ENCODE measurements at regions not wholly inside any gene's neighbourhood (a gene's known extent, or its start where the extent isn't known, plus 50 kb on each side); places are given as distances from the start of the nearest gene placed in this dataset.

- H3K27me3 ChIP-seq (ENCODE audit: control insufficient read depth, insufficient read depth, low read length) = no peaks in the 10 kb centered on the region
- H3K36me3 ChIP-seq (ENCODE audit: control insufficient read depth, insufficient read depth, low read length) = no peaks in the 10 kb centered on the region
- no peak for DNase-seq (ENCODE audit: low read depth in 2 of 2)
- no peak overlapping the region for H3K4me2 ChIP-seq (ENCODE audit: extremely low read depth, insufficient read depth, low read length)
- no peaks in the 10 kb centered on the region for H3K79me2 ChIP-seq (ENCODE audit: control insufficient read depth, insufficient read depth, low read length)
- no peaks in the 10 kb centered on the region for H3K4me1 ChIP-seq (ENCODE audit: control insufficient read depth, extremely low read depth, insufficient read depth, low read length)
- H3K27ac ChIP-seq (ENCODE audit: insufficient read depth, low read length) = no peak overlapping the region
- H4K20me1 ChIP-seq (ENCODE audit: control insufficient read depth, extremely low read depth, insufficient read depth, low read length) = no peaks in the 10 kb centered on the region
- H2AFZ ChIP-seq (ENCODE audit: low read length) = no peak overlapping the region
- TF ChIP-seq, protein P1, sequence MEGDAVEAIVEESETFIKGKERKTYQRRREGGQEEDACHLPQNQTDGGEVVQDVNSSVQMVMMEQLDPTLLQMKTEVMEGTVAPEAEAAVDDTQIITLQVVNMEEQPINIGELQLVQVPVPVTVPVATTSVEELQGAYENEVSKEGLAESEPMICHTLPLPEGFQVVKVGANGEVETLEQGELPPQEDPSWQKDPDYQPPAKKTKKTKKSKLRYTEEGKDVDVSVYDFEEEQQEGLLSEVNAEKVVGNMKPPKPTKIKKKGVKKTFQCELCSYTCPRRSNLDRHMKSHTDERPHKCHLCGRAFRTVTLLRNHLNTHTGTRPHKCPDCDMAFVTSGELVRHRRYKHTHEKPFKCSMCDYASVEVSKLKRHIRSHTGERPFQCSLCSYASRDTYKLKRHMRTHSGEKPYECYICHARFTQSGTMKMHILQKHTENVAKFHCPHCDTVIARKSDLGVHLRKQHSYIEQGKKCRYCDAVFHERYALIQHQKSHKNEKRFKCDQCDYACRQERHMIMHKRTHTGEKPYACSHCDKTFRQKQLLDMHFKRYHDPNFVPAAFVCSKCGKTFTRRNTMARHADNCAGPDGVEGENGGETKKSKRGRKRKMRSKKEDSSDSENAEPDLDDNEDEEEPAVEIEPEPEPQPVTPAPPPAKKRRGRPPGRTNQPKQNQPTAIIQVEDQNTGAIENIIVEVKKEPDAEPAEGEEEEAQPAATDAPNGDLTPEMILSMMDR (conservative IDR thresholded peaks at IDR 0.05 in 1 of 2, IDR thresholded peaks at IDR 0.05 in 1 of 2; ENCODE audit: low read depth in 1 of 2, low read length in 2 of 2) = no peak
- no peak for TF ChIP-seq EZH2 (IDR thresholded peaks at IDR 0.05; ENCODE audit: low read length, missing control alignments)
- no peaks in the 10 kb centered on the region for H3K9me3 ChIP-seq (ENCODE audit: control insufficient read depth, insufficient read depth, low read depth, low read length)
- no peak overlapping the region for H3K4me3 ChIP-seq (replicated peaks in 1 of 4; ENCODE audit: control extremely low read depth in 1 of 4, insufficient read depth in 1 of 4, low read depth in 3 of 4, low read length in 4 of 4)
- no peak overlapping the region for H3K9ac ChIP-seq (ENCODE audit: insufficient read depth, low read length)
These were observed 151.1 kb upstream of the HNMT start for GRCh38 chr2:137813176-137813575.

- no peak overlapping the region for H3K4me2 ChIP-seq (ENCODE audit: extremely low read depth, insufficient read depth, low read length)
- no peaks in the 10 kb centered on the region for H3K9me3 ChIP-seq (ENCODE audit: control insufficient read depth, insufficient read depth, low read depth, low read length)
- no peak overlapping the region for H2AFZ ChIP-seq (ENCODE audit: low read length)
- no peaks in the 10 kb centered on the region for H3K36me3 ChIP-seq (ENCODE audit: control insufficient read depth, insufficient read depth, low read length)
- no peak for DNase-seq (ENCODE audit: low read depth in 2 of 2)
- no peak overlapping the region for H3K27ac ChIP-seq (ENCODE audit: insufficient read depth, low read length)
- TF ChIP-seq, protein P1 (conservative IDR thresholded peaks at IDR 0.05 in 1 of 2, IDR thresholded peaks at IDR 0.05 in 1 of 2; ENCODE audit: low read depth in 1 of 2, low read length in 2 of 2) = no peak
- H4K20me1 ChIP-seq (ENCODE audit: control insufficient read depth, extremely low read depth, insufficient read depth, low read length) = no peaks in the 10 kb centered on the region
- H3K4me3 ChIP-seq (replicated peaks in 1 of 4; ENCODE audit: control extremely low read depth in 1 of 4, insufficient read depth in 1 of 4, low read depth in 3 of 4, low read length in 4 of 4) = no peak overlapping the region
- H3K79me2 ChIP-seq (ENCODE audit: control insufficient read depth, insufficient read depth, low read length) = no peaks in the 10 kb centered on the region
- H3K9ac ChIP-seq (ENCODE audit: insufficient read depth, low read length) = no peak overlapping the region
- H3K27me3 ChIP-seq (ENCODE audit: control insufficient read depth, insufficient read depth, low read length) = no peaks in the 10 kb centered on the region
- no peaks in the 10 kb centered on the region for H3K4me1 ChIP-seq (ENCODE audit: control insufficient read depth, extremely low read depth, insufficient read depth, low read length)
These were observed 147.2 kb upstream of the HNMT start for GRCh38 chr2:137817058-137817457.

GRCh38 chr2:137823196-137823595 lies 141.1 kb upstream of the HNMT start:
- no peaks in the 10 kb centered on the region for H3K36me3 ChIP-seq (ENCODE audit: control insufficient read depth, insufficient read depth, low read length)
- TF ChIP-seq, protein P1 (conservative IDR thresholded peaks at IDR 0.05 in 1 of 2, IDR thresholded peaks at IDR 0.05 in 1 of 2; ENCODE audit: low read depth in 1 of 2, low read length in 2 of 2) = no peak
- no peak for TF ChIP-seq EZH2 (IDR thresholded peaks at IDR 0.05; ENCODE audit: low read length, missing control alignments)
- H3K9ac ChIP-seq (ENCODE audit: insufficient read depth, low read length) = no peak overlapping the region
- no peaks in the 10 kb centered on the region for H3K79me2 ChIP-seq (ENCODE audit: control insufficient read depth, insufficient read depth, low read length)
- H3K9me3 ChIP-seq (ENCODE audit: control insufficient read depth, insufficient read depth, low read depth, low read length) = no peaks in the 10 kb centered on the region
- H3K4me1 ChIP-seq (ENCODE audit: control insufficient read depth, extremely low read depth, insufficient read depth, low read length) = no peaks in the 10 kb centered on the region
- no peaks in the 10 kb centered on the region for H3K27me3 ChIP-seq (ENCODE audit: control insufficient read depth, insufficient read depth, low read length)
- no peak overlapping the region for H3K27ac ChIP-seq (ENCODE audit: insufficient read depth, low read length)
- no peak overlapping the region for H2AFZ ChIP-seq (ENCODE audit: low read length)
- DNase-seq (ENCODE audit: low read depth in 2 of 2) = no peak
- H3K4me3 ChIP-seq (replicated peaks in 1 of 4; ENCODE audit: control extremely low read depth in 1 of 4, insufficient read depth in 1 of 4, low read depth in 3 of 4, low read length in 4 of 4) = no peak overlapping the region
- no peaks in the 10 kb centered on the region for H4K20me1 ChIP-seq (ENCODE audit: control insufficient read depth, extremely low read depth, insufficient read depth, low read length)
- no peak overlapping the region for H3K4me2 ChIP-seq (ENCODE audit: extremely low read depth, insufficient read depth, low read length)
